ENCODE measurements at regions not wholly inside any gene's neighbourhood (a gene's known extent, or its start where the extent isn't known, plus 50 kb on each side); places are given as distances from the start of the nearest gene placed in this dataset.

GRCh38 chr4:17068891-17069290 lies 170.4 kb upstream of the LDB2 start:
- H3K27ac ChIP-seq (ENCODE audit: low read depth in 1 of 2, low read length in 2 of 2) = no peak overlapping the region
- H3K4me3 Mint-ChIP-seq = no peak overlapping the region
- H3K9me3 Mint-ChIP-seq = no peaks in the 10 kb centered on the region
- no peak for TF ChIP-seq CTCF (IDR thresholded peaks at IDR 0.05)
- H3K4me1 Mint-ChIP-seq (ENCODE audit: low read depth) = no peaks in the 10 kb centered on the region
- H3K4me1 ChIP-seq (ENCODE audit: insufficient read depth, low read length) = no peaks in the 10 kb centered on the region
- DNase-seq (no peak), ATAC-seq (ENCODE audit: poor library complexity) (no peak)
- POLR2A ChIA-PET = no interaction called here
- H3K9me3 ChIP-seq (ENCODE audit: control insufficient read depth in 1 of 2, insufficient read depth in 1 of 2, low read length in 2 of 2) = no peaks in the 10 kb centered on the region
- no peaks in the 10 kb centered on the region for H3K36me3 Mint-ChIP-seq (ENCODE audit: low read depth)
- intact Hi-C loops (cut with DNase I, micrococcal nuclease) = no loop called here
- H3K27me3 ChIP-seq (ENCODE audit: control insufficient read depth in 1 of 2, insufficient read depth in 2 of 2, low read length in 2 of 2) = no peaks in the 10 kb centered on the region
- no peak overlapping the region for H3K27ac Mint-ChIP-seq
- H3K36me3 ChIP-seq (ENCODE audit: insufficient read depth, low read length) = no peaks in the 10 kb centered on the region
- no peaks in the 10 kb centered on the region for H3K27me3 Mint-ChIP-seq
- CTCF ChIA-PET = no interaction called here
- no peak overlapping the region for H3K4me3 ChIP-seq (ENCODE audit: low read length)

- no peaks in the 10 kb centered on the region for H3K36me3 ChIP-seq (ENCODE audit: insufficient read depth, low read length)
- Mint-ChIP-seq H3K27ac (no peak overlapping the region), H3K27me3 (no peaks in the 10 kb centered on the region), H3K4me3 (no peak overlapping the region), H3K36me3 (ENCODE audit: low read depth) (no peaks in the 10 kb centered on the region), H3K9me3 (no peaks in the 10 kb centered on the region), H3K4me1 (ENCODE audit: low read depth) (no peaks in the 10 kb centered on the region)
- ATAC-seq (ENCODE audit: poor library complexity) (no peak), DNase-seq (no peak)
- no peaks in the 10 kb centered on the region for H3K27me3 ChIP-seq (ENCODE audit: control insufficient read depth in 1 of 2, insufficient read depth in 2 of 2, low read length in 2 of 2)
- intact Hi-C loops (cut with DNase I, micrococcal nuclease) = no loop called here
- H3K27ac ChIP-seq (ENCODE audit: low read depth in 1 of 2, low read length in 2 of 2) = no peak overlapping the region
- H3K9me3 ChIP-seq (ENCODE audit: control insufficient read depth in 1 of 2, insufficient read depth in 1 of 2, low read length in 2 of 2) = no peaks in the 10 kb centered on the region
- no peak overlapping the region for H3K4me3 ChIP-seq (ENCODE audit: low read length)
- POLR2A ChIA-PET = no interaction called here
- CTCF ChIA-PET = no interaction called here
- no peak for TF ChIP-seq CTCF (IDR thresholded peaks at IDR 0.05)
- H3K4me1 ChIP-seq (ENCODE audit: insufficient read depth, low read length) = no peaks in the 10 kb centered on the region
Observed at GRCh38 chr4:17068392-17068791, 169.9 kb upstream of the LDB2 start.

DNA sequence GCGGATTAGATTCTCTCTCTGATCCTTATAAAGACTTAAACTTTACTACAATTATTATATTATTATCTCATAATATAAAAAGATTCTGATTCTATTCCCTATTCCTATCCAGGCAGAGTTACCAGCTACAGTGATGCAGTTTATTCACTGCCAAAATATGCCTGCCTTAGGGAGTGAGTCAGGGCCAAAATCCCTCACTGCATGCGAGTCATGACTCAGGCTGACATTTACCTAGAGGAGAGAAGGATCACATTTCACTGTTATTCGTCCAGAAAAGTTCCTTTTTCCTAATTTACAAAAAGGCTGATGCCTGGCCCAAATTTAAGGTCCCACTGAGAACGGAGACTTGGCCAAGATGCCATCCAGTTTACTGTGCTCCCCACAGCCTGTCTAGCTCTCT lies 168.5 kb upstream of the LDB2 start:
- Histone ChIP-seq H3K4me1 (ENCODE audit: insufficient read depth, low read length) (no peaks in the 10 kb centered on the region), H3K27ac (ENCODE audit: low read depth in 1 of 2, low read length in 2 of 2) (no peak overlapping the region), H3K27me3 (ENCODE audit: control insufficient read depth in 1 of 2, insufficient read depth in 2 of 2, low read length in 2 of 2) (no peaks in the 10 kb centered on the region), H3K36me3 (ENCODE audit: insufficient read depth, low read length) (no peaks in the 10 kb centered on the region), H3K4me3 (ENCODE audit: low read length) (no peak overlapping the region), H3K9me3 (ENCODE audit: control insufficient read depth in 1 of 2, insufficient read depth in 1 of 2, low read length in 2 of 2) (no peaks in the 10 kb centered on the region)
- H3K36me3 Mint-ChIP-seq (ENCODE audit: low read depth) = no peaks in the 10 kb centered on the region
- no peak overlapping the region for H3K27ac Mint-ChIP-seq
- no peak for DNase-seq
- H3K4me3 Mint-ChIP-seq = no peak overlapping the region
- CTCF ChIA-PET = interaction anchor here (0.7 kb wide), 1 partner anchor 561 kb away, joined by 3 read pairs; no protein-coding TSS in a partner anchor
- no peaks in the 10 kb centered on the region for H3K9me3 Mint-ChIP-seq
- no peaks in the 10 kb centered on the region for H3K4me1 Mint-ChIP-seq (ENCODE audit: low read depth)
- no peaks in the 10 kb centered on the region for H3K27me3 Mint-ChIP-seq
- ATAC-seq (ENCODE audit: poor library complexity) = no peak
- TF ChIP-seq CTCF (IDR thresholded peaks at IDR 0.05) = no peak
- POLR2A ChIA-PET = no interaction called here
- intact Hi-C loops (cut with DNase I, micrococcal nuclease) = no loop called here

Measured in CD4-positive, alpha-beta T cell (primary cell).